Activated T-cell treated with anti-CD3 and anti-CD28 coated beads, Interleukin-2, amount 50 U/mL, for 48 hours (primary cell): ENCODE measurements at regions not wholly inside any gene's neighbourhood (a gene's known extent, or its start where the extent isn't known, plus 50 kb on each side); places are given as distances from the start of the nearest gene placed in this dataset.
"Not testable (repeated sequence)": the region's sequence is repeated elsewhere in the genome, so short reads cannot be mapped to it uniquely, and the experiment has no call there.

Experiments used
- DNase-seq, 2 experiments: peaks; one replicate each; pipeline ENCODE4 v3.0.0-alpha.2; 2020

- not testable (repeated sequence) for DNase-seq
These were observed 187.7 kb upstream of the ARHGEF26 start for GRCh38 chr3:153933481-153933880.

GRCh38 chr3:153944084-153944483, 177.1 kb upstream of the ARHGEF26 start:
- no peak for DNase-seq

- DNase-seq, result no peak
These were observed 169.9 kb upstream of the ARHGEF26 start for GRCh38 chr3:153951276-153951675.

GRCh38 chr3:153952091-153952490, 169.1 kb upstream of the ARHGEF26 start:
- DNase-seq, result no peak

GRCh38 chr3:153956613-153957012, 164.6 kb upstream of the ARHGEF26 start:
- DNase-seq, result no peak

GRCh38 chr3:153957421-153957820, 163.8 kb upstream of the ARHGEF26 start:
- no peak for DNase-seq

GRCh38 chr3:153958635-153959595, 162.3 kb upstream of the ARHGEF26 start:
- no peak for DNase-seq

- DNase-seq, result no peak
These were observed 160.6 kb upstream of the ARHGEF26 start for GRCh38 chr3:153960458-153961074.

- DNase-seq, result no peak
These were observed 159.7 kb upstream of the ARHGEF26 start for GRCh38 chr3:153961494-153961893.

- no peak for DNase-seq
These were observed 158.2 kb upstream of the ARHGEF26 start for GRCh38 chr3:153963012-153963411.

- DNase-seq, result no peak
These were observed 153.9 kb upstream of the ARHGEF26 start for GRCh38 chr3:153967260-153967659.

GRCh38 chr3:153970047-153970446, 151.1 kb upstream of the ARHGEF26 start:
- DNase-seq, result no peak

GRCh38 chr3:153970741-153971347, 150.3 kb upstream of the ARHGEF26 start:
- DNase-seq, result no peak

- no peak for DNase-seq
These were observed 148.3 kb upstream of the ARHGEF26 start for GRCh38 chr3:153972862-153973261.

- DNase-seq, result no peak
These were observed 147.4 kb upstream of the ARHGEF26 start for GRCh38 chr3:153973722-153974265.

GRCh38 chr3:153974614-153975013, 146.6 kb upstream of the ARHGEF26 start:
- DNase-seq, result no peak

GRCh38 chr3:153976891-153977554, 144.2 kb upstream of the ARHGEF26 start:
- DNase-seq, result no peak

GRCh38 chr3:153978006-153978405, 143.2 kb upstream of the ARHGEF26 start:
- DNase-seq, result no peak

- no peak for DNase-seq
These were observed 141.6 kb upstream of the ARHGEF26 start for GRCh38 chr3:153979418-153980251.

GRCh38 chr3:153980252-153980590, 141.0 kb upstream of the ARHGEF26 start:
- DNase-seq, result no peak

GRCh38 chr3:153997364-153997763, 123.8 kb upstream of the ARHGEF26 start:
- DNase-seq, result not testable (repeated sequence)

GRCh38 chr3:154003649-154004048, 117.5 kb upstream of the ARHGEF26 start:
- DNase-seq, result no peak
